Activated naive CD8-positive, alpha-beta T cell treated with anti-CD3 and anti-CD28 coated beads, Interleukin-2, amount 50 U/mL, for 24 hours (primary cell): ENCODE measurements at regions not wholly inside any gene's neighbourhood (a gene's known extent, or its start where the extent isn't known, plus 50 kb on each side); places are given as distances from the start of the nearest gene placed in this dataset.
"Not testable (repeated sequence)": the region's sequence is repeated elsewhere in the genome, so short reads cannot be mapped to it uniquely, and the experiment has no call there.

Experiments used
- ATAC-seq: fragments of 150-1000 bp; cut with Tn5 transposase; one replicate; pipeline ENCODE4 v1.10.0; 2021
- DNase-seq: peaks from one replicate; pipeline ENCODE4 v3.0.0; 2021
- H3K27ac Mint-ChIP-seq: one replicate; pipeline ENCODE4 v1.8.0; 2021; ENCODE audit warnings: mild to moderate bottlenecking, mixed read lengths
- H3K27me3 Mint-ChIP-seq: one replicate; pipeline ENCODE4 v1.8.0; 2021; ENCODE audit warnings: mixed read lengths
- H3K36me3 Mint-ChIP-seq: one replicate; pipeline ENCODE4 v1.8.0; 2021; ENCODE audit warnings: low read depth, mixed read lengths
- H3K4me1 Mint-ChIP-seq: one replicate; pipeline ENCODE4 v1.8.0; 2021; ENCODE audit warnings: mixed read lengths
- H3K4me3 Mint-ChIP-seq: one replicate; pipeline ENCODE4 v1.8.0; 2021; ENCODE audit warnings: mild to moderate bottlenecking, moderate library complexity, mixed read lengths
- H3K9me3 Mint-ChIP-seq: one replicate; pipeline ENCODE4 v1.8.0; 2021; ENCODE audit warnings: mixed read lengths

- no peak overlapping the region for H3K4me3 Mint-ChIP-seq
- H3K27me3 Mint-ChIP-seq = no peaks in the 10 kb centered on the region
- H3K27ac Mint-ChIP-seq = no peak overlapping the region
- no peaks in the 10 kb centered on the region for H3K36me3 Mint-ChIP-seq
- ATAC-seq (no peak), DNase-seq (no peak)
- no peaks in the 10 kb centered on the region for H3K4me1 Mint-ChIP-seq
- H3K9me3 Mint-ChIP-seq = peaks cover 5% of the 10 kb centered on the region
Measured at GRCh38 chr1:239151937-239152336, 234.4 kb upstream of the CHRM3 start.

- no peak overlapping the region for H3K27ac Mint-ChIP-seq
- ATAC-seq = no peak
- no peak overlapping the region for H3K4me3 Mint-ChIP-seq
- no peaks in the 10 kb centered on the region for H3K36me3 Mint-ChIP-seq
- no peaks in the 10 kb centered on the region for H3K4me1 Mint-ChIP-seq
- no peaks in the 10 kb centered on the region for H3K27me3 Mint-ChIP-seq
- DNase-seq = no peak
- peaks cover 9% of the 10 kb centered on the region for H3K9me3 Mint-ChIP-seq
Measured at GRCh38 chr1:239140968-239141367, 245.4 kb upstream of the CHRM3 start.

- no peak overlapping the region for H3K27ac Mint-ChIP-seq
Measured at GRCh38 chr1:239139801-239140200, 246.6 kb upstream of the CHRM3 start.

GRCh38 chr1:239128541-239128940 is 257.8 kb upstream of the CHRM3 start:
- DNase-seq (no peak), ATAC-seq (no peak)
- Mint-ChIP-seq H3K4me3 (no peak overlapping the region), H3K9me3 (peaks cover 5% of the 10 kb centered on the region), H3K27me3 (no peaks in the 10 kb centered on the region), H3K27ac (no peak overlapping the region), H3K4me1 (no peaks in the 10 kb centered on the region), H3K36me3 (no peaks in the 10 kb centered on the region)

More at GRCh38 chr1:239139801-239140200, 246.6 kb upstream of the CHRM3 start:
- DNase-seq = no peak
- no peak for ATAC-seq
- peaks cover 15% of the 10 kb centered on the region for H3K9me3 Mint-ChIP-seq
- no peak overlapping the region for H3K4me3 Mint-ChIP-seq
- H3K4me1 Mint-ChIP-seq = no peaks in the 10 kb centered on the region
- no peaks in the 10 kb centered on the region for H3K27me3 Mint-ChIP-seq
- no peaks in the 10 kb centered on the region for H3K36me3 Mint-ChIP-seq

- ATAC-seq = no peak
- H3K36me3 Mint-ChIP-seq = no peaks in the 10 kb centered on the region
- no peak for DNase-seq
- H3K4me3 Mint-ChIP-seq = no peak overlapping the region
- H3K9me3 Mint-ChIP-seq = peaks cover 5% of the 10 kb centered on the region
- H3K27me3 Mint-ChIP-seq = no peaks in the 10 kb centered on the region
- no peaks in the 10 kb centered on the region for H3K4me1 Mint-ChIP-seq
- no peak overlapping the region for H3K27ac Mint-ChIP-seq
Measured at GRCh38 chr1:239126884-239127283, 259.5 kb upstream of the CHRM3 start.

- H3K9me3 Mint-ChIP-seq = peaks cover 5% of the 10 kb centered on the region
- no peaks in the 10 kb centered on the region for H3K27me3 Mint-ChIP-seq
- ATAC-seq = no peak
- H3K27ac Mint-ChIP-seq = no peak overlapping the region
- no peak overlapping the region for H3K4me3 Mint-ChIP-seq
- H3K36me3 Mint-ChIP-seq = no peaks in the 10 kb centered on the region
- no peak for DNase-seq
- no peaks in the 10 kb centered on the region for H3K4me1 Mint-ChIP-seq
Measured at GRCh38 chr1:239125893-239126292, 260.5 kb upstream of the CHRM3 start.

- no peak overlapping the region for H3K27ac Mint-ChIP-seq
- H3K4me3 Mint-ChIP-seq = no peak overlapping the region
- H3K27me3 Mint-ChIP-seq = no peaks in the 10 kb centered on the region
- peaks cover 5% of the 10 kb centered on the region for H3K9me3 Mint-ChIP-seq
- no peak for ATAC-seq
- no peaks in the 10 kb centered on the region for H3K36me3 Mint-ChIP-seq
- H3K4me1 Mint-ChIP-seq = no peaks in the 10 kb centered on the region
- DNase-seq = no peak
Measured at GRCh38 chr1:239125027-239125426, 261.3 kb upstream of the CHRM3 start.

- peaks cover 5% of the 10 kb centered on the region for H3K9me3 Mint-ChIP-seq
- no peak for ATAC-seq
- H3K4me1 Mint-ChIP-seq = no peaks in the 10 kb centered on the region
- no peaks in the 10 kb centered on the region for H3K27me3 Mint-ChIP-seq
- no peak for DNase-seq
- H3K4me3 Mint-ChIP-seq = no peak overlapping the region
- no peaks in the 10 kb centered on the region for H3K36me3 Mint-ChIP-seq
- H3K27ac Mint-ChIP-seq = no peak overlapping the region
Measured at GRCh38 chr1:239123260-239123659, 263.1 kb upstream of the CHRM3 start.

- no peaks in the 10 kb centered on the region for H3K9me3 Mint-ChIP-seq
- H3K4me1 Mint-ChIP-seq = no peaks in the 10 kb centered on the region
- ATAC-seq = no peak
- DNase-seq = no peak
- no peak overlapping the region for H3K4me3 Mint-ChIP-seq
- no peak overlapping the region for H3K27ac Mint-ChIP-seq
- H3K27me3 Mint-ChIP-seq = no peaks in the 10 kb centered on the region
- no peaks in the 10 kb centered on the region for H3K36me3 Mint-ChIP-seq
Measured at GRCh38 chr1:239112101-239112935, 274.1 kb upstream of the CHRM3 start.

- DNase-seq (no peak), ATAC-seq (no peak)
- H3K4me1 Mint-ChIP-seq = no peaks in the 10 kb centered on the region
- no peak overlapping the region for H3K27ac Mint-ChIP-seq
- H3K27me3 Mint-ChIP-seq = no peaks in the 10 kb centered on the region
- no peaks in the 10 kb centered on the region for H3K36me3 Mint-ChIP-seq
- no peaks in the 10 kb centered on the region for H3K9me3 Mint-ChIP-seq
- H3K4me3 Mint-ChIP-seq = no peak overlapping the region
Measured at GRCh38 chr1:239107676-239108075, 278.7 kb upstream of the CHRM3 start.

- not testable (repeated sequence) for H3K9me3 Mint-ChIP-seq, H3K36me3 Mint-ChIP-seq, H3K4me1 Mint-ChIP-seq, H3K27me3 Mint-ChIP-seq, H3K27ac Mint-ChIP-seq, H3K4me3 Mint-ChIP-seq, ATAC-seq, DNase-seq
Measured at GRCh38 chr1:239106689-239107088, 279.7 kb upstream of the CHRM3 start.

GRCh38 chr1:239098400-239099037 is 287.8 kb upstream of the CHRM3 start:
- no peak overlapping the region for H3K4me3 Mint-ChIP-seq
- H3K27ac Mint-ChIP-seq = no peak overlapping the region
- no peaks in the 10 kb centered on the region for H3K9me3 Mint-ChIP-seq
- no peaks in the 10 kb centered on the region for H3K27me3 Mint-ChIP-seq
- DNase-seq (no peak), ATAC-seq (no peak)
- H3K4me1 Mint-ChIP-seq = peaks cover 2% of the 10 kb centered on the region
- no peaks in the 10 kb centered on the region for H3K36me3 Mint-ChIP-seq

- no peak overlapping the region for H3K27ac Mint-ChIP-seq
- no peak overlapping the region for H3K4me3 Mint-ChIP-seq
- no peak for ATAC-seq
- H3K9me3 Mint-ChIP-seq = no peaks in the 10 kb centered on the region
- H3K27me3 Mint-ChIP-seq = no peaks in the 10 kb centered on the region
- DNase-seq = no peak
- H3K4me1 Mint-ChIP-seq = no peaks in the 10 kb centered on the region
- no peaks in the 10 kb centered on the region for H3K36me3 Mint-ChIP-seq
Measured at GRCh38 chr1:239091537-239091936, 294.8 kb upstream of the CHRM3 start.

- DNase-seq (no peak), ATAC-seq (no peak)
- Mint-ChIP-seq H3K4me3 (no peak overlapping the region), H3K9me3 (peaks cover 23% of the 10 kb centered on the region), H3K36me3 (no peaks in the 10 kb centered on the region), H3K27ac (no peak overlapping the region), H3K27me3 (no peaks in the 10 kb centered on the region), H3K4me1 (no peaks in the 10 kb centered on the region)
Measured at GRCh38 chr1:239084459-239085080, 301.8 kb upstream of the CHRM3 start.

- H3K27ac Mint-ChIP-seq, H3K36me3 Mint-ChIP-seq, H3K4me3 Mint-ChIP-seq, DNase-seq, ATAC-seq, H3K27me3 Mint-ChIP-seq, H3K4me1 Mint-ChIP-seq: not testable (repeated sequence)
- peaks cover 26% of the 10 kb centered on the region for H3K9me3 Mint-ChIP-seq
Measured at GRCh38 chr1:239081947-239082346, 304.4 kb upstream of the CHRM3 start.
